A549 (cell line): ENCODE measurements at regions not wholly inside any gene's neighbourhood (a gene's known extent, or its start where the extent isn't known, plus 50 kb on each side); places are given as distances from the start of the nearest gene placed in this dataset.

ENCODE experiments used
- ATAC-seq, 2 experiments: fragments of 200-7000 bp in 1 of 2; fragments of >200 bp in 1 of 2; cut with Nextera tagmentation in 1 of 2; cut with Tn5 transposase in 1 of 2; 3 replicates each; pipeline versions ENCODE4 v1.8.0 to v1.9.1; 2018 to 2020; ENCODE audit warnings: mild to moderate bottlenecking in 1 of 2, moderate library complexity in 1 of 2
- CTCF ChIA-PET: fragments of 300-600 bp; sonication (Branson Sonifier 250); formaldehyde crosslinking; extraction: SDS; loops from one replicate; lab custom pipeline; 2021; ENCODE audit warnings: antibody characterized with exemption, inconsistent platforms; lab: Yijun Ruan, JAX
- POLR2A ChIA-PET: fragments of 350-600 bp; formaldehyde crosslinking; extraction: SDS; loops from one replicate; lab custom pipeline; 2021; ENCODE audit warnings: antibody characterized with exemption, inconsistent platforms; lab: Yijun Ruan, JAX
- DNase-seq, 2 experiments: peaks; one replicate each; pipeline versions ENCODE4 v3.0.0 to v3.0.0-alpha.2; 2011 to 2016; ENCODE audit warnings: low read depth in 1 of 2, low spot score in 1 of 2
- FAIRE-seq: peaks from 2 replicates; lab custom pipeline; 2011; peaks lifted over from hg19 to GRCh38; lab: Jason Lieb, UNC
- H3K27ac ChIP-seq, 2 experiments: fragments of >200 bp; sonication (Bioruptor Twin); formaldehyde crosslinking; 3 replicates each; pipeline ENCODE4 v1.5.1; 2016 to 2017
- H3K4me1 ChIP-seq: fragments of >200 bp; sonication (Bioruptor Twin); formaldehyde crosslinking; 3 replicates; pipeline ENCODE4 v1.6.1; 2016
- H3K4me2 ChIP-seq: fragments of >200 bp; sonication (Bioruptor Twin); formaldehyde crosslinking; 3 replicates; pipeline ENCODE4 v1.6.1; 2016
- H3K4me3 ChIP-seq: fragments of >200 bp; sonication (Bioruptor Twin); formaldehyde crosslinking; 3 replicates; pipeline ENCODE4 v1.5.1; 2016
- H3K9me3 ChIP-seq: fragments of >200 bp; sonication (Bioruptor Twin); formaldehyde crosslinking; 3 replicates; pipeline ENCODE4 v1.6.1; 2016
- ATOH8 ChIP-seq: fragments of 250-450 bp; sonication (Bioruptor Pico); IDR thresholded peaks from 2 replicates; pipeline ENCODE4 v1.5.0; 2020; ENCODE audit warnings: low read depth, mild to moderate bottlenecking, moderate library complexity
- BCL3 ChIP-seq: fragments of >200 bp; sonication (Bioruptor Twin); formaldehyde crosslinking; IDR thresholded peaks from 3 replicates; pipeline ENCODE4 v1.6.1; 2016
- CBX2 ChIP-seq: fragments of 200-600 bp; sonication (generic); IDR thresholded peaks from 2 replicates; pipeline ENCODE4 v1.6.1; 2016; ENCODE audit warnings: low read depth, mild to moderate bottlenecking, borderline replicate concordance
- CBX8 ChIP-seq: fragments of 200-600 bp; sonication (generic); IDR thresholded peaks from 2 replicates; pipeline ENCODE4 v1.6.1; 2016
- CEBPB ChIP-seq, 2 experiments: fragments of >200 bp in 1 of 2; sonication (Bioruptor Twin) in 1 of 2; formaldehyde crosslinking in 1 of 2; IDR thresholded peaks; 2 replicates each; pipeline ENCODE4 v1.6.1; 2012 to 2016
- CHD2 ChIP-seq: fragments of 150-350 bp; IDR thresholded peaks from 2 replicates; pipeline ENCODE4 v1.6.1; 2014; ENCODE audit warnings: low read length; ENCODE audit not compliant: partially characterized antibody
- ELK1 ChIP-seq: fragments of 150-350 bp; IDR thresholded peaks from 2 replicates; pipeline ENCODE4 v1.6.1; 2014; ENCODE audit warnings: low read depth, mild to moderate bottlenecking, low read length
- ESRRA ChIP-seq: fragments of 150-350 bp; IDR thresholded peaks from 2 replicates; pipeline ENCODE4 v1.6.1; 2014; ENCODE audit warnings: mild to moderate bottlenecking, low read length, borderline replicate concordance
- FOSB ChIP-seq: fragments of 250-450 bp; sonication (Bioruptor Pico); IDR thresholded peaks from 2 replicates; pipeline ENCODE4 v1.5.0; 2020; ENCODE audit warnings: mild to moderate bottlenecking, moderate library complexity
- HOXA7 ChIP-seq: fragments of 250-450 bp; sonication (Bioruptor Pico); IDR thresholded peaks from 2 replicates; pipeline ENCODE4 v1.5.0; 2020; ENCODE audit warnings: mild to moderate bottlenecking, moderate library complexity
- HOXB13 ChIP-seq: fragments of 250-450 bp; sonication (Bioruptor Pico); IDR thresholded peaks from 2 replicates; pipeline ENCODE4 v1.5.0; 2020; ENCODE audit warnings: low read depth, mild to moderate bottlenecking, moderate library complexity
- KDM5A ChIP-seq: fragments of 200-600 bp; sonication (generic); IDR thresholded peaks from 2 replicates; pipeline ENCODE4 v1.6.1; 2016; ENCODE audit warnings: antibody characterized with exemption, mild to moderate bottlenecking
- NFE2L2 ChIP-seq: fragments of 150-350 bp; conservative IDR thresholded peaks from 2 replicates; pipeline ENCODE4 v1.6.1; 2014; ENCODE audit warnings: low read length
- PBX3 ChIP-seq: IDR thresholded peaks from 2 replicates; pipeline ENCODE4 v1.6.1; 2012
- POLR2A ChIP-seq: IDR thresholded peaks from 2 replicates; pipeline ENCODE4 v1.6.1; 2012; ENCODE audit warnings: mild to moderate bottlenecking, low read length
- RAD21 ChIP-seq, 2 experiments: fragments of >200 bp in 1 of 2; sonication (Bioruptor Twin) in 1 of 2; formaldehyde crosslinking in 1 of 2; IDR thresholded peaks in 1 of 2; conservative IDR thresholded peaks in 1 of 2; 2 replicates in 1 of 2; 3 replicates in 1 of 2; pipeline ENCODE4 v1.6.1; 2012 to 2018; ENCODE audit warnings: inconsistent platforms in 1 of 2
- RFX5 ChIP-seq: fragments of 450-650 bp; IDR thresholded peaks from 2 replicates; pipeline ENCODE4 v1.7.1; 2014; ENCODE audit warnings: antibody characterized with exemption, mild to moderate bottlenecking, moderate library complexity
- USF2 ChIP-seq: fragments of 450-650 bp; IDR thresholded peaks from 2 replicates; pipeline ENCODE4 v1.6.1; 2014; ENCODE audit warnings: antibody characterized with exemption
- WGBS: methylation state at CpG from one replicate; pipeline ENCODE4 v1.1.6; 2017; ENCODE audit errors: missing lambda C conversion rate; 5-methylcytosine and 5-hydroxymethylcytosine counted together
- TF ChIP-seq, protein P1 (sequence below): fragments of >200 bp; sonication (Bioruptor Twin); formaldehyde crosslinking; IDR thresholded peaks from 2 replicates; pipeline ENCODE4 v1.6.1; 2016

GRCh38 chr1:201633811-201634210 lies 94.9 kb downstream of the NAV1 start:
- peak overlapping the region in 1 of 2 experiments; percentile 31; a peak in 2 of 6 replicates for H3K27ac ChIP-seq
- ChIA-PET CTCF (interaction anchor here (1.1 kb wide), 2 partner anchors 15 to 70 kb away, joined by 3 to 5 read pairs; no protein-coding TSS in a partner anchor), POLR2A (no interaction called here)
- ATAC-seq (no peak), FAIRE-seq (no peak), DNase-seq (no peak)
- no peaks in the 10 kb centered on the region for H3K9me3 ChIP-seq
- TF ChIP-seq HOXA7 (CRISPR knock-in tag): no peak
- H3K4me1 ChIP-seq: 0 out of 3 replicates have a peak, but pooled peaks cover 11% of the 10 kb centered on the region
- no peak overlapping the region for H3K4me3 ChIP-seq
- no peak overlapping the region for H3K4me2 ChIP-seq
- WGBS: 87% methylated on average over 5 of the region's 5 CpGs

GRCh38 chr1:201634261-201634660 lies 95.3 kb downstream of the NAV1 start:
- Histone ChIP-seq H3K4me1 (0 out of 3 replicates have a peak, but pooled peaks cover 11% of the 10 kb centered on the region), H3K9me3 (no peaks in the 10 kb centered on the region), H3K27ac (peak overlapping the region in 1 of 2 experiments; percentile 31; a peak in 2 of 6 replicates), H3K4me2 (no peak overlapping the region), H3K4me3 (no peak overlapping the region)
- WGBS: 57% methylated on average over 2 of the region's 2 CpGs
- DNase-seq: no peak
- POLR2A ChIA-PET: no interaction called here
- no peak for TF ChIP-seq HOXB13 (CRISPR knock-in tag)
- no peak for TF ChIP-seq USF2
- no peak for TF ChIP-seq HOXA7 (CRISPR knock-in tag)
- TF ChIP-seq ESRRA: no peak
- no peak for TF ChIP-seq POLR2A
- no peak for TF ChIP-seq NFE2L2
- no peak for TF ChIP-seq ATOH8 (CRISPR knock-in tag)
- TF ChIP-seq CBX8: no peak
- TF ChIP-seq, protein P1, sequence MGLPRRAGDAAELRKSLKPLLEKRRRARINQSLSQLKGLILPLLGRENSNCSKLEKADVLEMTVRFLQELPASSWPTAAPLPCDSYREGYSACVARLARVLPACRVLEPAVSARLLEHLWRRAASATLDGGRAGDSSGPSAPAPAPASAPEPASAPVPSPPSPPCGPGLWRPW: no peak
- TF ChIP-seq CBX2: no peak
- no peak for TF ChIP-seq FOSB (CRISPR knock-in tag)
- TF ChIP-seq RAD21 (conservative IDR thresholded peaks at IDR 0.05 in 1 of 2, IDR thresholded peaks at IDR 0.05 in 1 of 2): no peak
- CTCF ChIA-PET: interaction anchor here (0.7 to 1.5 kb wide), 3 partner anchors 31 to 121 kb away, joined by 4 to 5 read pairs (median 4); no protein-coding TSS in a partner anchor
- no peak for FAIRE-seq
- ATAC-seq: no peak

DNA sequence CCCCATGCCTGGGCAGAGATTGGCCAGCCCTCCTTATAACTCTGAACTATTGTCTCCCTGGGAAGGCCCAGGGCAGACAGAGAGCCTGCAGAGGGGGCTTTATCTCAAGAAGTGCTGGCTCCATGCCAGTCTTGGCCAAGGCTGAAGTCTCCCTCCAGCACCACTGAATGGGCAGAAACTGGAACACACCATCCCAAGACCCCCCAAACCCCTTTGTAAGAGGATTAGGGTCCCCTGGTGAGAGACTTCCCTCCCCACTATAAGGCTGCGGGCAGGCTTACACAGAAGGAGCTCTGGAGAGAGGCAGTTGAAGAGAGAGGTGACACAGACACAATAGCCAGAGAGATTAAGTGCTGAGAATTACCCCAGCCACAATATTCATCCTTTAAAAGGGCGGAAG lies 97.2 kb downstream of the NAV1 start:
- CTCF ChIA-PET: interaction anchor here (0.7 to 1.8 kb wide), 6 partner anchors 10 to 105 kb away, joined by 3 to 8 read pairs (median 4); no protein-coding TSS in a partner anchor
- peak overlapping the region in 1 of 2 experiments; percentile 13; a peak in 1 of 6 replicates for H3K27ac ChIP-seq
- ATAC-seq: no peak

More for the DNA sequence above, 97.2 kb downstream of the NAV1 start:
- Histone ChIP-seq H3K4me3 (no peak overlapping the region), H3K9me3 (no peaks in the 10 kb centered on the region), H3K4me1 (0 out of 3 replicates have a peak, but pooled peaks cover 8% of the 10 kb centered on the region), H3K4me2 (no peak overlapping the region)
- POLR2A ChIA-PET: no interaction called here
- 80% methylated on average over 2 of the region's 2 CpGs for WGBS
- TF ChIP-seq PBX3 (no peak), ELK1 (no peak), CHD2 (no peak), BCL3 (no peak), USF2 (no peak), KDM5A (no peak), RFX5 (no peak), NFE2L2 (no peak), CEBPB (IDR thresholded peaks at IDR 0.05) (no peak), FOSB (CRISPR knock-in tag) (no peak)
- DNase-seq: no peak
- FAIRE-seq: no peak
